ENCODE measurements at regions not wholly inside any gene's neighbourhood (a gene's known extent, or its start where the extent isn't known, plus 50 kb on each side); places are given as distances from the start of the nearest gene placed in this dataset.

GRCh38 chr11:87447606-87448005, 409.9 kb downstream of the TMEM135 start:
- POLR2A ChIA-PET = no interaction called here
- CTCF ChIA-PET = interaction anchor here (1.0 to 1.4 kb wide), 2 partner anchors 26 to 95 kb away, joined by 3 to 4 read pairs; no protein-coding TSS in a partner anchor

- POLR2A ChIA-PET = no interaction called here
- CTCF ChIA-PET = no interaction called here
Observed at GRCh38 chr11:87444993-87445392, 407.3 kb downstream of the TMEM135 start.

GRCh38 chr11:87443707-87444106, 406.0 kb downstream of the TMEM135 start:
- CTCF ChIA-PET = no interaction called here
- POLR2A ChIA-PET = no interaction called here

GRCh38 chr11:87440076-87440770, 402.5 kb downstream of the TMEM135 start:
- ChIA-PET POLR2A (no interaction called here), CTCF (no interaction called here)

GRCh38 chr11:87438416-87438815, 400.7 kb downstream of the TMEM135 start:
- ChIA-PET POLR2A (no interaction called here), CTCF (no interaction called here)

- ChIA-PET POLR2A (no interaction called here), CTCF (no interaction called here)
Observed at GRCh38 chr11:87437844-87438223, 400.1 kb downstream of the TMEM135 start.

GRCh38 chr11:87437133-87437843, 399.6 kb downstream of the TMEM135 start:
- POLR2A ChIA-PET = no interaction called here
- CTCF ChIA-PET = interaction anchor here (0.9 kb wide), 1 partner anchor 16 kb away, joined by 3 read pairs; no protein-coding TSS in a partner anchor

GRCh38 chr11:87432022-87432421, 394.3 kb downstream of the TMEM135 start:
- ChIA-PET POLR2A (no interaction called here), CTCF (no interaction called here)

- POLR2A ChIA-PET = no interaction called here
- CTCF ChIA-PET = no interaction called here
Observed at GRCh38 chr11:87431392-87431791, 393.7 kb downstream of the TMEM135 start.

GRCh38 chr11:87430821-87431220, 393.1 kb downstream of the TMEM135 start:
- ChIA-PET CTCF (no interaction called here), POLR2A (no interaction called here)

- POLR2A ChIA-PET = no interaction called here
Observed at GRCh38 chr11:87429996-87430395, 392.3 kb downstream of the TMEM135 start.

GRCh38 chr11:87428266-87428665, 390.5 kb downstream of the TMEM135 start:
- ChIA-PET CTCF (no interaction called here), POLR2A (no interaction called here)

More at GRCh38 chr11:87429996-87430395, 392.3 kb downstream of the TMEM135 start:
- CTCF ChIA-PET = interaction anchor here (0.6 kb wide), 1 partner anchor 444 kb away, joined by 4 read pairs; no protein-coding TSS in a partner anchor

- POLR2A ChIA-PET = no interaction called here
- CTCF ChIA-PET = no interaction called here
Observed at GRCh38 chr11:87425943-87426342, 388.2 kb downstream of the TMEM135 start.

- POLR2A ChIA-PET = no interaction called here
- CTCF ChIA-PET = no interaction called here
Observed at GRCh38 chr11:87425391-87425790, 387.7 kb downstream of the TMEM135 start.

- ChIA-PET CTCF (interaction anchor here (1.1 kb wide), 1 partner anchor 70 kb away, joined by 3 read pairs; no protein-coding TSS in a partner anchor), POLR2A (no interaction called here)
Observed at GRCh38 chr11:87423161-87423560, 385.4 kb downstream of the TMEM135 start.

- ChIA-PET POLR2A (no interaction called here), CTCF (interaction anchor here (1.1 to 1.7 kb wide), 2 partner anchors 64 to 70 kb away, joined by 3 to 5 read pairs; no protein-coding TSS in a partner anchor)
Observed at GRCh38 chr11:87422566-87422965, 384.8 kb downstream of the TMEM135 start.

GRCh38 chr11:87421422-87421821, 383.7 kb downstream of the TMEM135 start:
- POLR2A ChIA-PET = interaction anchor here (0.5 kb wide), 1 partner anchor 203 kb away, joined by 5 read pairs; no protein-coding TSS in a partner anchor
- CTCF ChIA-PET = interaction anchor here (0.7 to 1.9 kb wide), 11 partner anchors 9 to 550 kb away, joined by 3 to 19 read pairs (median 4); no protein-coding TSS in a partner anchor

- CTCF ChIA-PET = interaction anchor here (1.9 kb wide), 1 partner anchor 64 kb away, joined by 8 read pairs; no protein-coding TSS in a partner anchor
- POLR2A ChIA-PET = no interaction called here
Observed at GRCh38 chr11:87417951-87418350, 380.2 kb downstream of the TMEM135 start.

GRCh38 chr11:87405843-87406242, 368.1 kb downstream of the TMEM135 start:
- POLR2A ChIA-PET = no interaction called here
- CTCF ChIA-PET = no interaction called here

GRCh38 chr11:87405356-87405755, 367.6 kb downstream of the TMEM135 start:
- CTCF ChIA-PET = no interaction called here
- POLR2A ChIA-PET = no interaction called here

- CTCF ChIA-PET = no interaction called here
- POLR2A ChIA-PET = no interaction called here
Observed at GRCh38 chr11:87401653-87402052, 363.9 kb downstream of the TMEM135 start.

Measured in activated CD8-positive, alpha-beta memory T cell treated with anti-CD3 and anti-CD28 coated beads for 36 hours (primary cell).